GM23338 (cell line): ENCODE measurements at regions not wholly inside any gene's neighbourhood (a gene's known extent, or its start where the extent isn't known, plus 50 kb on each side); places are given as distances from the start of the nearest gene placed in this dataset.

ENCODE experiments used
- CREB1 ChIP-seq: fragments of 250-450 bp; sonication (Bioruptor Pico); IDR thresholded peaks from 2 replicates; pipeline ENCODE4 v1.5.0; 2020; ENCODE audit warnings: low read depth, mild to moderate bottlenecking, moderate library complexity
- CTCF ChIP-seq, 2 experiments: fragments of 200-600 bp in 1 of 2; sonication (generic) in 1 of 2; conservative IDR thresholded peaks; 2 replicates each; pipeline versions ENCODE4 v1.5.1 to v1.6.1; 2016 to 2017; ENCODE audit warnings: antibody characterized with exemption in 2 of 2, low read depth in 2 of 2, mild to moderate bottlenecking in 2 of 2, moderate library complexity in 1 of 2
- ETS1 ChIP-seq: IDR thresholded peaks from 2 replicates; pipeline ENCODE4 v1.6.1; 2016; ENCODE audit warnings: antibody characterized with exemption
- EZH2 ChIP-seq: fragments of 200-600 bp; sonication (generic); IDR thresholded peaks from one replicate; pipeline ENCODE4 v1.8.0; 2017; ENCODE audit warnings: antibody characterized with exemption, mild to moderate bottlenecking, low read depth; ENCODE audit not compliant: unreplicated experiment
- EZH2phosphoT487 ChIP-seq: fragments of 200-600 bp; sonication (generic); IDR thresholded peaks from one replicate; pipeline ENCODE4 v1.8.1; 2018; ENCODE audit warnings: antibody characterized with exemption; ENCODE audit not compliant: unreplicated experiment
- JUNB ChIP-seq: IDR thresholded peaks from one replicate; pipeline ENCODE4 v1.6.1; 2016; ENCODE audit warnings: antibody characterized with exemption; ENCODE audit not compliant: unreplicated experiment
- NANOG ChIP-seq: IDR thresholded peaks from 2 replicates; pipeline ENCODE4 v1.6.1; 2016; ENCODE audit warnings: antibody characterized with exemption, borderline replicate concordance
- POLR2AphosphoS5 ChIP-seq: IDR thresholded peaks from 2 replicates; pipeline ENCODE4 v1.6.1; 2016; ENCODE audit warnings: antibody characterized with exemption, low read depth
- REST ChIP-seq: IDR thresholded peaks from one replicate; pipeline ENCODE4 v1.6.1; 2018; ENCODE audit warnings: antibody characterized with exemption; ENCODE audit not compliant: unreplicated experiment
- ZNF114 ChIP-seq: fragments of 250-450 bp; sonication (Bioruptor Pico); IDR thresholded peaks from 2 replicates; pipeline ENCODE4 v1.5.0; 2020; ENCODE audit warnings: mild to moderate bottlenecking, moderate library complexity
- ZNF331 ChIP-seq: fragments of 250-450 bp; sonication (Bioruptor Pico); IDR thresholded peaks from 2 replicates; pipeline ENCODE4 v1.5.0; 2020; ENCODE audit warnings: low read depth, mild to moderate bottlenecking, moderate library complexity

DNA sequence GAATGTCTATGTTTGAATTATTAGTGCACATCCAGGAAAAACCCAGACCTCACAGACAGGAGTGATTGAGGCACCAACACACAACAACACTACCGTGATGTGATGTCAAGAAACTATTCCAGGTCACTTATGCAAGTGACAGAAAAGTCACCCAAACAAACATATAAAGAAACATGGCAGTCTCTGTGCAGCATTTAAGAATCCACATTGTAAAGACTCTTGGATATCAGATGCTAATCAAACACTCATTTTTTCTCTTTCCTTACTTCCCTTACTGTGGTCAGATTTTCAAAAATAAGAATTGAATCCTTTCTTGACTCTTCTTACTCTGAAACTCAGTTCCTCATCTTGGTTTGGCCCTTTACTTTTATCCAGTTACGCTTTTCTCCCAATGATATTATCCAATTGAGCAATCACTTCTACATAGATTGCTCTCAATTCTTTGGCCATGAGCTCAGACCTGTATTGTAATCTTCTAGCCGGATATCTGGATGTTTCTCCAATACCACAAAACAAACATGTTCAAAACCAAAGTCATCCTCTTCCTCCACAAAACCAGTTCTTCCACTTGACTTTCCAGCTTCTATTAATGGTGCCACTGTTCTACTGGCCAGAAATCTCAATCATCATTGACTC is 115.4 kb downstream of the DUSP6 start:
- TF ChIP-seq CTCF (conservative IDR thresholded peaks at IDR 0.05; ENCODE audit: low read depth in 2 of 2) (no peak), POLR2AphosphoS5 (no peak), EZH2phosphoT487 (no peak), REST (no peak), NANOG (no peak), EZH2 (no peak), JUNB (no peak), ZNF331 (CRISPR knock-in tag) (no peak), ZNF114 (CRISPR knock-in tag) (no peak), CREB1 (no peak), ETS1 (no peak)
